Tibial nerve (tissue), 3 donors: ENCODE measurements at regions not wholly inside any gene's neighbourhood (a gene's known extent, or its start where the extent isn't known, plus 50 kb on each side); places are given as distances from the start of the nearest gene placed in this dataset.

Experiments used
- POLR2A ChIP-seq, 2 donors: fragments of 450-650 bp; IDR thresholded peaks; one replicate each; pipeline ENCODE4 v1.6.1; 2017; ENCODE audit warnings: antibody characterized with exemption in 2 of 2, mild to moderate bottlenecking in 2 of 2, moderate library complexity in 2 of 2
- TF ChIP-seq, protein P1 (sequence below), 5 experiments: fragments of 200-600 bp in 3 of 5; fragments of 450-650 bp in 2 of 5; sonication (generic) in 3 of 5; IDR thresholded peaks; one replicate each; pipeline ENCODE4 v1.5.1; 2016 to 2019; ENCODE audit warnings: antibody characterized with exemption in 5 of 5, mild to moderate bottlenecking in 3 of 5, moderate library complexity in 2 of 5

DNA sequence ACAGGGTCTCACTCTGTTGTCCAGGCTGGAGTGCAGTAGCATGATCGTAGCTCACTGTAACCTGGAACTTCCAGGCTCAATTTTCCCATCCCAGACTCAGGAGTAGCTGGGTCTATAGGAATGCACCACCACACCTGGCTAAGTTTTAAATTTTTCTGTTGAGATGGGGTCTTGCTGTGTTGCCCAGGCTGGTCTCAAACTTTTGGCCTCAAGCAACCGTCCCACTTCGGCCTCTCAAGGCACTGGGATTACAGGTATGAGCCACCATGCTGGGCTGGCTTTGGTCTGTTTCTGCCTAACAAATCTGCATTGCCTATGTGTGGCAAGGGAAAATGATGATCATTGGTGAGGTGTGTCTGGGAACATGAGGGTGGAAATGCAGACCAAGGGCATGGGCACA is 59.3 kb upstream of the CLMP start:
- TF ChIP-seq, protein P1, sequence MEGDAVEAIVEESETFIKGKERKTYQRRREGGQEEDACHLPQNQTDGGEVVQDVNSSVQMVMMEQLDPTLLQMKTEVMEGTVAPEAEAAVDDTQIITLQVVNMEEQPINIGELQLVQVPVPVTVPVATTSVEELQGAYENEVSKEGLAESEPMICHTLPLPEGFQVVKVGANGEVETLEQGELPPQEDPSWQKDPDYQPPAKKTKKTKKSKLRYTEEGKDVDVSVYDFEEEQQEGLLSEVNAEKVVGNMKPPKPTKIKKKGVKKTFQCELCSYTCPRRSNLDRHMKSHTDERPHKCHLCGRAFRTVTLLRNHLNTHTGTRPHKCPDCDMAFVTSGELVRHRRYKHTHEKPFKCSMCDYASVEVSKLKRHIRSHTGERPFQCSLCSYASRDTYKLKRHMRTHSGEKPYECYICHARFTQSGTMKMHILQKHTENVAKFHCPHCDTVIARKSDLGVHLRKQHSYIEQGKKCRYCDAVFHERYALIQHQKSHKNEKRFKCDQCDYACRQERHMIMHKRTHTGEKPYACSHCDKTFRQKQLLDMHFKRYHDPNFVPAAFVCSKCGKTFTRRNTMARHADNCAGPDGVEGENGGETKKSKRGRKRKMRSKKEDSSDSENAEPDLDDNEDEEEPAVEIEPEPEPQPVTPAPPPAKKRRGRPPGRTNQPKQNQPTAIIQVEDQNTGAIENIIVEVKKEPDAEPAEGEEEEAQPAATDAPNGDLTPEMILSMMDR (IDR thresholded peaks at IDR 0.05) = no peak
- no peak for TF ChIP-seq POLR2A (IDR thresholded peaks at IDR 0.05)
